OCI-LY1 (cell line): ENCODE measurements at regions not wholly inside any gene's neighbourhood (a gene's known extent, or its start where the extent isn't known, plus 50 kb on each side); places are given as distances from the start of the nearest gene placed in this dataset.

Source experiments
- H2AFZ ChIP-seq: fragments of 200-600 bp; sonication (generic), shearing (Covaris generic); 2 replicates; pipeline ENCODE4 v1.6.0; 2014; ENCODE audit warnings: antibody characterized with exemption, mild to moderate bottlenecking, low read length
- H3F3A ChIP-seq: fragments of 200-600 bp; sonication (generic), shearing (Covaris generic); 2 replicates; pipeline ENCODE4 v1.6.0; 2014; ENCODE audit warnings: mild to moderate bottlenecking, antibody characterized with exemption, low read length, moderate library complexity; ENCODE audit not compliant: insufficient read depth
- H3K27ac ChIP-seq: fragments of 200-600 bp; sonication (generic); 2 replicates; pipeline ENCODE4 v1.5.1; 2014; ENCODE audit warnings: low read length, mixed run types, mild to moderate bottlenecking, low read depth; ENCODE audit not compliant: poor library complexity, severe bottlenecking
- H3K27me3 ChIP-seq: fragments of 200-600 bp; sonication (generic); 2 replicates; pipeline ENCODE4 v1.6.0; 2014; ENCODE audit warnings: antibody characterized with exemption, mild to moderate bottlenecking, low read length, moderate library complexity; ENCODE audit not compliant: insufficient read depth
- H3K36me3 ChIP-seq: fragments of 200-600 bp; sonication (generic); 2 replicates; pipeline ENCODE4 v1.6.1; 2014; ENCODE audit warnings: mild to moderate bottlenecking, antibody characterized with exemption, low read length, moderate library complexity, mixed read lengths; ENCODE audit not compliant: insufficient read depth
- H3K4me1 ChIP-seq: fragments of 200-600 bp; sonication (generic); 2 replicates; pipeline ENCODE4 v1.5.1; 2014; ENCODE audit warnings: mild to moderate bottlenecking, low read length, moderate library complexity; ENCODE audit not compliant: insufficient read depth, severe bottlenecking
- H3K4me2 ChIP-seq: fragments of 200-600 bp; sonication (generic), shearing (Covaris generic); 2 replicates; pipeline ENCODE4 v1.6.1; 2014; ENCODE audit warnings: low read length
- H3K4me3 ChIP-seq: fragments of 200-600 bp; sonication (generic); 2 replicates; pipeline ENCODE4 v1.5.1; 2014; ENCODE audit warnings: low read length, low read depth, mild to moderate bottlenecking, mixed read lengths; ENCODE audit not compliant: poor library complexity, severe bottlenecking
- H3K79me2 ChIP-seq: fragments of 200-600 bp; shearing (Covaris generic); 2 replicates; pipeline ENCODE4 v1.6.1; 2016; ENCODE audit warnings: mixed run types, low read length, mixed read lengths; ENCODE audit not compliant: insufficient read depth
- H3K9ac ChIP-seq: fragments of 200-600 bp; sonication (generic), shearing (Covaris generic); 2 replicates; pipeline ENCODE4 v1.6.1; 2014; ENCODE audit warnings: mild to moderate bottlenecking, low read length, mixed read lengths
- H3K9me2 ChIP-seq: fragments of 200-600 bp; sonication (generic), shearing (Covaris generic); 2 replicates; pipeline ENCODE4 v1.6.1; 2014; ENCODE audit warnings: low read depth, mild to moderate bottlenecking, low read length, mixed read lengths
- H3K9me3 ChIP-seq: fragments of 200-600 bp; shearing (Covaris generic); 2 replicates; pipeline ENCODE4 v1.6.1; 2014; ENCODE audit warnings: low read length, mixed read lengths
- H4K20me1 ChIP-seq: fragments of 200-600 bp; sonication (generic), shearing (Covaris generic); 2 replicates; pipeline ENCODE4 v1.6.0; 2016; ENCODE audit warnings: mild to moderate bottlenecking, low read length; ENCODE audit not compliant: insufficient read depth
- CTCF ChIP-seq: fragments of 200-600 bp; sonication (generic), shearing (Covaris generic); IDR thresholded peaks from 2 replicates; pipeline ENCODE4 v1.5.1; 2017; ENCODE audit warnings: mild to moderate bottlenecking, antibody characterized with exemption, low read length, moderate library complexity, mixed read lengths
- EZH2 ChIP-seq: fragments of 200-600 bp; sonication (generic), shearing (Covaris generic); IDR thresholded peaks from 2 replicates; pipeline ENCODE4 v1.8.0; 2017; ENCODE audit warnings: borderline replicate concordance, mixed run types, mild to moderate bottlenecking, antibody characterized with exemption, low read length, moderate library complexity, mixed read lengths

DNA sequence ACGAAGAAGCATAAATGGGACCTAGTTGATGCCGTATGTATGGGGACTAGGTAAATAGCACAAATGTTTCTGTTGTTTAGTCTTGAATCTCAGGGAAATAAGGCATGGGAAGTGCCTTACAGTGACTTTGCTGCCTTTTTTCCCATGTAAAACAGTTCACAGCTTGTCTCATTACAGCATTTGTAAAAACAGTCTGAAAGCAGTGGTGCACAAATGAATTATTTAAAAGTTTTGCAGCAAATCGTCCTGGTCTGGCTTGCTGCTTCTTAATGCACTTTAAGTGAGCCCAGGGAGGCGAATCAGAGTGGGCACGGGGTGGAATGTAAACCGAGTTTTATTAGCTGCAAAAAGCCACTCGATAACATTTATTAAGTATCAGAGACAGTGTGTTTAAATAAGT, 302.0 kb upstream of the ETAA1 start:
- Histone ChIP-seq H3F3A (no peaks in the 10 kb centered on the region), H3K27ac (no peak overlapping the region), H3K9me2 (no peaks in the 10 kb centered on the region), H3K4me3 (no peak overlapping the region), H3K9ac (no peak overlapping the region), H3K79me2 (no peaks in the 10 kb centered on the region), H3K36me3 (no peaks in the 10 kb centered on the region), H3K27me3 (no peaks in the 10 kb centered on the region), H2AFZ (no peak overlapping the region), H3K4me2 (no peak overlapping the region), H3K9me3 (no peaks in the 10 kb centered on the region), H3K4me1 (no peaks in the 10 kb centered on the region), H4K20me1 (no peaks in the 10 kb centered on the region)
- TF ChIP-seq CTCF (no peak), EZH2 (no peak)

- Histone ChIP-seq H2AFZ (no peak overlapping the region), H3K9me2 (no peaks in the 10 kb centered on the region), H3K4me1 (no peaks in the 10 kb centered on the region), H3K36me3 (no peaks in the 10 kb centered on the region), H3K4me3 (no peak overlapping the region), H3F3A (no peaks in the 10 kb centered on the region), H3K27me3 (no peaks in the 10 kb centered on the region), H3K9me3 (no peaks in the 10 kb centered on the region), H3K9ac (no peak overlapping the region), H4K20me1 (no peaks in the 10 kb centered on the region), H3K4me2 (no peak overlapping the region), H3K79me2 (no peaks in the 10 kb centered on the region), H3K27ac (no peak overlapping the region)
- no peak for TF ChIP-seq CTCF
- no peak for TF ChIP-seq EZH2
These were observed 300.2 kb upstream of the ETAA1 start for GRCh38 chr2:67096886-67097285.

GRCh38 chr2:67103157-67103556, 294.0 kb upstream of the ETAA1 start:
- Histone ChIP-seq H3K27me3 (no peaks in the 10 kb centered on the region), H3K4me2 (no peak overlapping the region), H3K4me1 (no peaks in the 10 kb centered on the region), H3K9me2 (no peaks in the 10 kb centered on the region), H3K4me3 (no peak overlapping the region), H3K36me3 (no peaks in the 10 kb centered on the region), H3K9ac (no peak overlapping the region), H2AFZ (no peak overlapping the region), H4K20me1 (no peaks in the 10 kb centered on the region), H3F3A (no peaks in the 10 kb centered on the region), H3K27ac (no peak overlapping the region), H3K79me2 (no peaks in the 10 kb centered on the region), H3K9me3 (0 out of 2 replicates have a peak, but pooled peaks cover 2% of the 10 kb centered on the region)
- no peak for TF ChIP-seq CTCF
- no peak for TF ChIP-seq EZH2
